DMS153 treated with DMSO at 0.1 percent for 48 hours (cell line): ENCODE measurements at regions not wholly inside any gene's neighbourhood (a gene's known extent, or its start where the extent isn't known, plus 50 kb on each side); places are given as distances from the start of the nearest gene placed in this dataset.

ENCODE experiments used
- DNase-seq: peaks from one replicate; lab custom pipeline; 2025; ENCODE audit not compliant: unreplicated experiment; lab: John Stamatoyannopoulos, UW

- peak; percentile 18 for DNase-seq
Measured at GRCh38 chr3:177724020-177724638, 526.8 kb upstream of the TBL1XR1 start.

DNA sequence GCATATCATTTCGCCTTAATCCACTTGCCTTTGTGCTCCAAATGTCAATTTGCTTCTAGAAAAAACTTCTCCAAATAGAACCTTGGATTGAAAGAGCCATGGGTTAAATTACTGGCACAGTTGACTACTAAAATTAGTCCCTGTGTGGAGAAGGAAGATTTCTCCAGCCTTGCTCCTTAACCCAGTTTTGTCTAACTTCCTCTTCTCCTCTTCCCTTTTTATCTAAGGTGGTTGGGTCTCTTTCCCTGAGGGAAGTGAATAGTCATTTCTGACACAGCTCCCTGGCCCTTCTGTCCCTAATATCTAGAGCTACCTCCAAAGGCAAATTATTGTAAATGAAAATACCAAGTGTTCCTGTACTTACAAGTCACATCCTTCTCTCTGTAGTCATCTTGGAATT, 527.9 kb upstream of the TBL1XR1 start:
- DNase-seq: no peak

- no peak for DNase-seq
Measured at GRCh38 chr3:177726807-177727206, 529.5 kb upstream of the TBL1XR1 start.

GRCh38 chr3:177729956-177730681, 532.8 kb upstream of the TBL1XR1 start:
- DNase-seq: no peak

- DNase-seq: no peak
Measured at GRCh38 chr3:177730814-177731213, 533.5 kb upstream of the TBL1XR1 start.

DNA sequence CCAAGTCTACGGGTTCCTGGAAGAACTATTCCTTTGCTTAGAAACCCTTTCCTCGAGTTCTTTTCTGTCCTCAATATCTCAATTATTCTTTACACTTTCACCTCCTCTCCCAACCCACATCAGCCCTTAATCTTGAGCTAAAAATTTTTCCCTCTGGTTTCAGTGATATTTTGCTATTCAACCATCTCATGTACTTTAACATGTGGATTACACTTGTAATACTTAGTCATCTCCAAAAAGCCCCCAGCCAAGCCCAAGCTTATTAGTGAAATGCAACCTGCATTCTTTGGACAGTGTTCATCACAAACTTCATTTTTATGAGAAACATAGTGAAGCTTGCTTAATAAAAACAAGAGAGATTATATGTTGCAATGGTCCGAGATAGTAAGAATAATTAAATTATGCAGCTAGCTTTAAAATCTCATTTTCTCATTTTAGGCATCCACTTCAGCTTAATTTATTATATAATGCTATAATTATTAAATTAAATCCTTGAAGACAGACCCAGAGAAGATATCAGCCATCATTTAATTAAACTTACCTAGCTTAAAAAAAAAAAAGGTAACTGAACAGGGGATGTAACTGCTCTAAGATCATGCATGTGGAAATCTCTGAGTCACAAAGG, 534.5 kb upstream of the TBL1XR1 start:
- no peak for DNase-seq

DNA sequence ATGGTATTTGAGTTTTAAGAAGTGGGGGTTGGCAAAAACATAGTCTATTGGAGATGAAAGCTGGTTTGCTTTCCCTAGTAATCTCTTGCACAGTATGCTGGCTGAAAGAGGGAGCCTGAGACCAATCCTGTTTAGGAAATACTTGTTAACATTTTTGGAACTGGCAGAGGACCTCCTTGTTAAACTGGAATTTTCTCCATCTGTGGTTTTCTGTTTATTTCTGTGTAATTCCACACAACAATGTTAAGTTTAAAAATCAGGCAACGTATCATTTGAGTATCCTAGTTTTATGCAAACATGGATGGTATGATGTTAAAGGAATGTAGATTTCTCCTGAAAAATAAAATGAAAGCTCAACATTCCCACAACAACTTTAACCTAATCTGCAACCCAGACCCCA, 536.0 kb upstream of the TBL1XR1 start:
- DNase-seq: no peak

GRCh38 chr3:177733936-177734335, 536.7 kb upstream of the TBL1XR1 start:
- DNase-seq: no peak

- DNase-seq: no peak
Measured at GRCh38 chr3:177735431-177735830, 538.1 kb upstream of the TBL1XR1 start.

GRCh38 chr3:177739461-177739860, 542.2 kb upstream of the TBL1XR1 start:
- no peak for DNase-seq

- DNase-seq: no peak
Measured at GRCh38 chr3:177740254-177740653, 543.0 kb upstream of the TBL1XR1 start.

GRCh38 chr3:177742273-177742672, 545.0 kb upstream of the TBL1XR1 start:
- no peak for DNase-seq

GRCh38 chr3:177743173-177743890, 546.0 kb upstream of the TBL1XR1 start:
- DNase-seq: no peak

GRCh38 chr3:177744873-177745606, 547.8 kb upstream of the TBL1XR1 start:
- no peak for DNase-seq

- DNase-seq: no peak
Measured at GRCh38 chr3:177745607-177746005, 548.3 kb upstream of the TBL1XR1 start.

DNA sequence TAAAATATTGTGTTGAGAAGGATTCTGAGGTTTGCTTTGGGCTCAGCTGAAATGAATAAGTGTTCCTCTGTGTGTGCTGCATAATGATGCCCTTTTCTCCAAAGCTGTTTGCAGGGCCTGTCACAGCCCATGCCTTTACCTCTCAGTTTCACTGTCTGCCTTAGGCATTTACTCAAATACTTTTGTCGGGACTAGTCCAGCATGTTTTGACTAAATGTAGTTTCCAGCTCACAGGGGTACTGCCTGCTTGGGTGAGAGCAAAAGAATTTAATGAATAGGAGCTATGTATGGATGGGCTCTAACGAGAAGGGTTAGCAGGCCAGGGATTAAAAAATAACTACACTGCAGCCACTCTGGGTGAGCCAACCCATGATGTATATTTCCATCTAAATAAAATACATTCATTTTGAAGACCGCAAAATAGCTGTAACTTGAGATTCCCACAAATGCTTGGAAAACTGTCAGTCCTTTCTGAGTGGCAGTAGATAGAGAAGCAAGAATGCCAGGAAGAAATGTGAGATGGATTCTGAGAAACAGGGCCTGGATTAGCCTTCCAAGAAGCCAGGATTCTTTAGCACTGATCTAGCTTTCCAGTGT, 549.2 kb upstream of the TBL1XR1 start:
- DNase-seq: no peak

GRCh38 chr3:177749836-177750235, 552.6 kb upstream of the TBL1XR1 start:
- no peak for DNase-seq

- no peak for DNase-seq
Measured at GRCh38 chr3:177750436-177750835, 553.2 kb upstream of the TBL1XR1 start.

DNA sequence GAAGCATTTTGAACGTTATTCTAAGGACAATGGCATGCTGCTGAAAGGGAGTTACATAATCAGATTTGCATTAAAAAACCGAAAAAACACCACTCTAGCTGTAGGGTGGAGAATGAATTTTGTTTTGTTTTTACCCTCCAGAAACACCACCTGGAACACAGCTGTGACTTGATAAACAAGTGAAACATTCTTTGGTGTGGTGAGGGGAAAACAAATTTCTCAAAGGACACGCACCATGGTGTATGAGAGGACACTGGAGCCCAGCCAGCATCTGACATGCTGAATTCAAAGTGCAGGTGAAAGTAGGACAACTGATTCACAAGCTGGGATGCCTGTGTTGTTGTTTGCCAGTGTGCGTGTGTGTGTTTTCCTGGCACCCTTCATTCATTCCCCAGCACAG, 554.5 kb upstream of the TBL1XR1 start:
- DNase-seq: no peak

DNA sequence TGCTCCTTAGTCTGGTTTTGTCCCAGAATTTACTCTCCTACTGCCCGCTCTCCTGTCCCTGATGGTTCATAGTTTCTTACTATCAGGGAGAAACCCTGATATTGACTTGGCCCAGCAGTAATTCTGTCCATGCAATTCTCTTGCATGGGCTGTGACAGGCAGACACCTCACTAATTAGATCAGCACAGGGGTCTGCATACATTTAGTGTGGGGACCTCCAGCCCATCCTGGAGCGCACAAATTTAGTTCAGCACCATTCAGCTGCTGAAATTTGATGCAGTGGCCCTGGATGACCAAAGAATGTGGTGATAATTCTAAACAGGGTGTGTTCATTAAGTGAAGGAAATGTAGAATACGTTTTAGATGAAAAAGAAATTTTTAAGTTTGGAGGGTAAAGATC, 555.5 kb upstream of the TBL1XR1 start:
- no peak for DNase-seq
